Adrenal gland (tissue), 5 donors: ENCODE measurements at regions not wholly inside any gene's neighbourhood (a gene's known extent, or its start where the extent isn't known, plus 50 kb on each side); places are given as distances from the start of the nearest gene placed in this dataset.

Experiments used
- POLR2A ChIP-seq, 2 donors: fragments of 450-650 bp; IDR thresholded peaks; one replicate each; pipeline ENCODE4 v1.6.1; 2017; ENCODE audit warnings: antibody characterized with exemption in 2 of 2, mild to moderate bottlenecking in 2 of 2, moderate library complexity in 1 of 2
- TF ChIP-seq, protein P1 (sequence below), 6 experiments: fragments of 450-650 bp in 4 of 6; fragments of 200-600 bp in 2 of 6; sonication (generic) in 1 of 6; IDR thresholded peaks; 1 replicate in 5 of 6; 2 replicates in 1 of 6; pipeline versions ENCODE4 v1.5.1 to v1.8.0; 2016 to 2021; ENCODE audit warnings: antibody characterized with exemption in 6 of 6, mild to moderate bottlenecking in 2 of 6, moderate library complexity in 1 of 6
- donor health status: DM: no; HTN: no; CAD: no.

DNA sequence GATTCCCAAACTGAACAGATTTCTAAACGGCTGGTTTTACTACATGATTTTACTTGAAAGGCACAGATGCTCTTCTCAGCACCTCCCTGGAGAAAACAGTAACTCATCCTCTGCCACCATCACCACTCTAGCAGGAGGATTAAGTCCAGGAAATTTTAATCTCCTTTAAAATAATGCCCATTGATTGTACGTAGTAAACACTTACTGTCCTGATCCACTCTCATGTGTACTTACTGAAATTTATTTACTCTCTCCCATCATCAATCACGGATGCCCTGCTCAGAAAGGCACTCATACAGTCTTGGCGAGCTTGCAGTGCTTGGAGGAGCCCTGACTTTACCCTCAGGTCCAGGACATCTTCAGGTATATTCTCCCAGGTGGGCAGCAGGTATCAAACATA lies 239.8 kb upstream of the EGLN3 start:
- no peak for TF ChIP-seq POLR2A (IDR thresholded peaks at IDR 0.05)
- TF ChIP-seq, protein P1, sequence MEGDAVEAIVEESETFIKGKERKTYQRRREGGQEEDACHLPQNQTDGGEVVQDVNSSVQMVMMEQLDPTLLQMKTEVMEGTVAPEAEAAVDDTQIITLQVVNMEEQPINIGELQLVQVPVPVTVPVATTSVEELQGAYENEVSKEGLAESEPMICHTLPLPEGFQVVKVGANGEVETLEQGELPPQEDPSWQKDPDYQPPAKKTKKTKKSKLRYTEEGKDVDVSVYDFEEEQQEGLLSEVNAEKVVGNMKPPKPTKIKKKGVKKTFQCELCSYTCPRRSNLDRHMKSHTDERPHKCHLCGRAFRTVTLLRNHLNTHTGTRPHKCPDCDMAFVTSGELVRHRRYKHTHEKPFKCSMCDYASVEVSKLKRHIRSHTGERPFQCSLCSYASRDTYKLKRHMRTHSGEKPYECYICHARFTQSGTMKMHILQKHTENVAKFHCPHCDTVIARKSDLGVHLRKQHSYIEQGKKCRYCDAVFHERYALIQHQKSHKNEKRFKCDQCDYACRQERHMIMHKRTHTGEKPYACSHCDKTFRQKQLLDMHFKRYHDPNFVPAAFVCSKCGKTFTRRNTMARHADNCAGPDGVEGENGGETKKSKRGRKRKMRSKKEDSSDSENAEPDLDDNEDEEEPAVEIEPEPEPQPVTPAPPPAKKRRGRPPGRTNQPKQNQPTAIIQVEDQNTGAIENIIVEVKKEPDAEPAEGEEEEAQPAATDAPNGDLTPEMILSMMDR (IDR thresholded peaks at IDR 0.05) = no peak
